ENCODE measurements at regions not wholly inside any gene's neighbourhood (a gene's known extent, or its start where the extent isn't known, plus 50 kb on each side); places are given as distances from the start of the nearest gene placed in this dataset.
"Not testable (repeated sequence)": the region's sequence is repeated elsewhere in the genome, so short reads cannot be mapped to it uniquely, and the experiment has no call there.

- no peak for DNase-seq (ENCODE audit: low read depth, low spot score)
- H3K27ac ChIP-seq, result peak overlapping the region; percentile 15
These were observed 202.8 kb upstream of the PRNP start for GRCh38 chr20:4483486-4483885.

DNA sequence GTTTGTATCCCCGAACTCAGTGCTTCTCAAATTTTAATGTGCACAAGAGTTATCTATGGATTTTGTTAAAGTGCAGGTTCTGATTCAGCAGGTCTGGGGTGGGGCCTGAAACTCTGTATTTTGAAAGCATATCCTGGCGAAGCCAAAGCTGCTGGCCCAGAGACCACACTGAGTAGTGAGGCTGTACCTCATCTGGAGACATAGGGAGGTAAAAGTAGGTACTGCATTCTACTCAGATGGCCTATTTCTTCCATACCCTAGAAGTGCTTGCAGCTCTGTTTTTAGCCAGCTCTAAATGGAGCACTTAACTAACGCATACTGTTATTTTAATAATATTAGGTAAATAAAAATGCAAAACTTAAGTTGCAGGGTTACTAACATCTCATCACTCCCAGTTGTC, 206.2 kb upstream of the PRNP start:
- no peak for DNase-seq (ENCODE audit: low read depth, low spot score)
- no peak overlapping the region for H3K27ac ChIP-seq

DNA sequence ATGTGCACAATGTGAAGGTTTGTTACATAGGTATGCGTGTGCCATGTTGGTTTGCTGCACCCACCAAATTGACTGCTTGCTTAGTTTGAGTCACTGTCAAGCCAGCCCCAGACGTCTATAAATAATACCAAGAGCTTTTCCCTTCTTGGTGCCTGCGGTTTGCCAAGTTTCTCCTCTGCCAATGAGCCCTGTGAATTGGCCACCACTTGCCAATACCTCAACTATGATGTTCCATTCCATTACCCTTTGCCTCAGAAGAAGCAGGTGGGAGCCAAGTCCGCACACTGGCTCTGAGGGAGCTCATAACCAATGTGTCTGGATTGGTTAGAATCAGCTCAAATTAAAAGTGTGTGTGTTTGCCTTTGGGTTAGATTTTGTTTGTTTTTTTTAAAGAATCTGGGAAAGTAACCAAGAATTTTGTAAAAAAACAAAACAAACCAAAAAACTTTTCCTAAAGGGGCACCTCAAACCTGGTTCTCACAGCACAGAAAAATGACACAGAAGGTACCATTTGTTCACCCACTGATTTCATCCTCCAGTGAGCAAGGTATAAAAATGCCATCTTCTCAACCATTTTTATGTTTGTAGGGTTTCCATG, 209.3 kb upstream of the PRNP start:
- DNase-seq (ENCODE audit: low read depth, low spot score), result no peak
- H3K27ac ChIP-seq, result no peak overlapping the region

- no peak overlapping the region for H3K27ac ChIP-seq
- no peak for DNase-seq (ENCODE audit: low read depth, low spot score)
These were observed 213.3 kb upstream of the PRNP start for GRCh38 chr20:4472906-4473305.

- no peak for DNase-seq (ENCODE audit: low read depth, low spot score)
- H3K27ac ChIP-seq, result no peak overlapping the region
These were observed 215.0 kb upstream of the PRNP start for GRCh38 chr20:4471221-4471620.

DNA sequence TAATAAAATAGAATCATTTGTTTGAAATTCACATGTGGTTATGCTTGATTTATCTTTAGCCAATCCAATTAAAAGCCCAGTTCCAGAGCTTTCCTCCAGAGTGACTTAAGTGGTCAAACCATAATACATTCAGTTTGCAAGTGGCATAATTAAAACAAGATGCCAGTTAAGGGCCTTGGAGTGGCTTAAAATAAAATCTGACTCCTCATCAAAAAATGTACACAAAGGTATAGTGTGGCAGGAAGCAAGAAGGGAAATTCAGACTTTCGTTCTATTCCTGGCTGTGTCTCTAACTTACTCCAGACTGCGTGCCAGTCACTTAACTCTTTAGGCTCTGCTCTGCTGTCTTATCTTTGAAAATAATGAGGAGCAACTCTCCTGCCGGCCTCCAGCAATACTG, 215.9 kb upstream of the PRNP start:
- peak overlapping the region; percentile 9 for H3K27ac ChIP-seq
- DNase-seq (ENCODE audit: low read depth, low spot score), result no peak

DNA sequence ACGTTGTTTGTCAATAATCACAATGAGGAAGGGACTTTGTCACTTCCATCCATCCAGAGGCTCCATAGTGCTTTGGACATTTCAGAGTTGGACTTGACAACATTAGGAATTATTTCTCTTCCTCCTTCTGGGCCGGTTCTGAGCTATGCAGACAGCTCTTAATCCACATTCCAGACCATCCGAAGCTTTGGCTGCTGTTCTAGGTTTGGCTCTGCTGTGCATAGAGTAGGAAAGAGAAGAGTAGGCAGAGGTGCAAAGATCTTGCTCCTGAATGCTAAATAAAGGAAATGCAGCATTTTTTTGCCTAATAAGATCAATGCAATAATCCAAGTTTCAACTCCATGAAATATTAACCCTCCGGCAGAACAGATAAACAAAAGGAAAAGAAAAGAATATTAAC, 216.3 kb upstream of the PRNP start:
- DNase-seq (ENCODE audit: low read depth, low spot score), result no peak
- H3K27ac ChIP-seq, result no peak overlapping the region

- DNase-seq (ENCODE audit: low read depth, low spot score), result no peak
- no peak overlapping the region for H3K27ac ChIP-seq
These were observed 218.1 kb upstream of the PRNP start for GRCh38 chr20:4468114-4468513.

- DNase-seq (ENCODE audit: low read depth, low spot score), result no peak
- H3K27ac ChIP-seq, result no peak overlapping the region
These were observed 216.9 kb upstream of the ADRA1D start for GRCh38 chr20:4465855-4466545.

DNA sequence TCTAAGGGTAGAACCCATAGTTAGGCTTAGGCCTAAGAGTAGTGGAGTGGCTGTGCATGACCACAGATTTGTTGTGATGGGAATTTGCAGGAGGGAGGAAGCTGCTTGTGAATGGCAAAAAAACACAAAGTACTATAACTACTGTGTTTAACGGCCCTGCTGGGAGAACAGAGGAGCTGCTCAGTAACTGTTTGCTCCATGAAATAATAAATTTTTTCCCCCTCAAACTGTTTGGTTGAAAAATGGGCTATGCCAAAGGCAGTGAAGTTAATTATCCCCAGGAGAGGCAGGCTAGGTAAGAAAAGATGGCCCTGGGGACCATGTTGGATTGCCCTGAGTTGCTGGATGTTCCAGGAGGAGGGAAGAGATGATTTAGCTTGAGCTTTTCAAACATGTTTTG, 216.1 kb upstream of the ADRA1D start:
- no peak overlapping the region for H3K27ac ChIP-seq
- no peak for DNase-seq (ENCODE audit: low read depth, low spot score)

GRCh38 chr20:4462801-4463200, 213.7 kb upstream of the ADRA1D start:
- not testable (repeated sequence) for H3K27ac ChIP-seq; DNase-seq (ENCODE audit: low read depth, low spot score)

- DNase-seq (ENCODE audit: low read depth, low spot score), result no peak
- peak overlapping the region; percentile 80 for H3K27ac ChIP-seq
These were observed 210.0 kb upstream of the ADRA1D start for GRCh38 chr20:4459081-4459480.

GRCh38 chr20:4457566-4458543, 208.8 kb upstream of the ADRA1D start:
- no peak for DNase-seq (ENCODE audit: low read depth, low spot score)
- H3K27ac ChIP-seq, result peak overlapping the region; percentile 80

DNA sequence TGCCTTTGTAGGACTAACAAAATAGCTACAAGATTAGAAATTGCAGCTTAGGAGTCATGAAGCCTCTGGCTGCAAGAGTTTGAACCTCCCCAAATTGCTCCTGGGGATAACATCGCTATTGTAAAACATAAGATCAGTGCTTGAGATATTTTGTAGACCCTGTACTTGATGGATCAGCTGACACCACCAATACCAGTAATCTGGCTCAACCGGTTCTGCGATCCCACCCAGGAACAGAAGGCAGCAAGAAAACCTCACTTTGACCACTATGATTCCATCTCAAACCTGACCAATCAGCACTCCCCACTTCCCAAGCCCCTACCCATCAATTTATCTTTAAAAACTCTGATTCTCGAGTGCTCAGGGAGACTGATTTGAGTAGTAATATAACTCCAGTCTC, 206.9 kb upstream of the ADRA1D start:
- peak overlapping the region; percentile 80 for H3K27ac ChIP-seq
- DNase-seq (ENCODE audit: low read depth, low spot score), result no peak

DNA sequence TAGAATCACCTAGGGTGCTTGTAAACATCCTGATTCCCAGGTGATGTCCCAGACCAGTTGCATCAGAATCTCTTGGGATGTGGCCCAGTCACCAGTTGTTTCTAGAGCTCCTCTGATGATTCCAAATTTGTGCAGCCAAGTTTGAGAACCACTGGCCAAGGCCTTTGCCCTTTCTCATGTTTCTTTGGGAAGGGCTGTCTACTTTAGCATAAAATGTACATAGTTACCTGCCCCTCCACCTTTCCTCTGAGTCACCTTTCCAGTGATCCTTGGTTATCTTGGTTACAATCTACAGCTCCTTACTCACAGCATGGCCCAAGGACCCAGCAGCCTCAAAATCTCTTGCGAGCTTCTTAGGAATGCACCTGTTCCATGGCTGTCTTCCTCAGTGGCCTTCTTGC, 206.2 kb upstream of the ADRA1D start:
- no peak for DNase-seq (ENCODE audit: low read depth, low spot score)
- H3K27ac ChIP-seq, result peak overlapping the region; percentile 80

DNA sequence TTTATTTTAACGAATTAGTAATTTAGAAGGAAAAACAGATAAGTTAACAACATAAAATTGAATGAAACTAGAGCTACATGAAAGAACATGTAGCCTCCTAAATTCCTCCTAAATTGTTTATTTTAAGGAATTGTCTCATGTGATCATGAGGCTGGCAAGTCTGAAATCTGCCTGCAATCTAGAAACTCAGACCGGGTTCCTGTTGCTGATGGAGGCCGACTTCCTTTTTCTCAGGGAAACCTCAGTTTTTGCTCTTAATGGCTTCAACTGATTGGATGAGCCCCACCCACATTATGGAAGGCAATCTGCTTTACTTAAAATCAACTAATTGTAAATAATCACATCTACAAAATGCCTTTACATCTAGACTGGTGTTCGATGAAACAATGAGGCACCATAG, 205.0 kb upstream of the ADRA1D start:
- H3K27ac ChIP-seq, result peak overlapping the region; percentile 80
- DNase-seq (ENCODE audit: low read depth, low spot score), result no peak

DNA sequence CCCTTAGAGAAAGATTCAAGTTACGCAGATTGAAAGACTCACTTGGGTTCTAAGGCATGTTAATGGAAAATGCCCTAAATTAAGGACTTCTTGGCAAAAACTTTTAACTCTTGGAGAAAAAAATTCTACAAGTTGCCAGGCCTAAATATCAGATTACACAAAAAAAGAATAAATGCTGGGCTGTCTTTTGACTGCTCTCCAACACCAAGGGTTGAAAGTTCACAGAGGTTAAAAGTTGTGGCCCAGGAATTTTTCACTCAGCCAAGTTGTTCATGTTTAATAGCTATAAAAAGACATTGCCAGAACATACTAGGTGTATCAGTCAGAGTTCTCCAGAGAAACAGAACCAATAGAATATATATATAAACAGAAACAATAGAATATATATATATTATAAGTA, 204.3 kb upstream of the ADRA1D start:
- H3K27ac ChIP-seq, result peak overlapping the region; percentile 89
- no peak for DNase-seq (ENCODE audit: low read depth, low spot score)

DNA sequence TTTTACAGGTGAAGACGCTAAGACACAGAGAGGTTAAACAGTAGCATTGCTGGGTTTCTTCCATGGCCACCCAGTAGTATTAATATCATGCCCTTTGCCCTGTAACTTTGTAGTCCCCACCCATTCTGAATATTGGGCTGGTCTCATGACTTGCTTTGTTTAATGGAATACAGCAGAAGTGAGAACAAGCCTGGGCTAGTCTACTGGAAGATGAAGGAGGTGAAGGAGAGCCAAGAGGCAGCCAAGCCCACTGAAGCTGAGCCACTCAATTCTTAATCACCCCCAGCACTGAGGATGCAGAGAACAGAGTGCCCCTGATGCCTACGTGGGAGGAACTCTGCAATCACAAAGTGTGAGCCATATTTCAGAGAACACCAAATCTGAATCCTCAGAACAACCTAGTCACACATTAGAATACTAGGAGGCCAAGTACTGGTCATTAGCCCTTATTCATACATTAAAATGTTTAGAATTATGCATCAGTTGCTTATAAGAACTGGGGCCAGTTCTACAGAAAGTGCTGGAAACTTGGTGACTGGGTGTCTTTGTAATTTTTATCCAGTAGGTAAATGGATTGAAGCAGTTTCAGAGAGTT, 202.5 kb upstream of the ADRA1D start:
- H3K27ac ChIP-seq, result peak overlapping the region; percentile 89
- peak; percentile 60 for DNase-seq (ENCODE audit: low read depth, low spot score)

- H3K27ac ChIP-seq, result peak overlapping the region; percentile 89
- DNase-seq (ENCODE audit: low read depth, low spot score), result no peak
These were observed 201.0 kb upstream of the ADRA1D start for GRCh38 chr20:4449957-4450715.

DNA sequence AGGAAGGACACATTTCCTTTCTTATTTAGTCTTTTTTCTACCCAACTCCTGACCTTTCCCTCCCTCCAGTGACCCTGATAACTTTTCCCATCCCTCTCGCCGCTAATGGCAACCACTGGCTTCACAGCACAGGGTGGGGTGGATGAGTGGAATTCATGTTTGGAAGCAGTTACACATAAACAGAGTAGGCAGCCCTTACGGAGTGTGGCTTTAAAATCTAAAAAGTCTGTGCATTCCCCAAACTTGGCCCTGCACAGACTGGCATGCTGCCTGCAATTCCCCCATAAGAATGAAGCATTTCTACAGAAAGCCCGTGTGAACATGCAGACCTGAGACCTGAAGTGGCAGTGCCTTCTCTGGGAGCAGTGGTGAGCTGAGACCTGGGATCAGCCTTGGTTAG, 196.7 kb upstream of the ADRA1D start:
- DNase-seq (ENCODE audit: low read depth, low spot score), result no peak
- peak overlapping the region; percentile 96 for H3K27ac ChIP-seq

Measured in epithelial cell of prostate (primary cell).